Hematopoietic multipotent progenitor cell treated with erythropoietin and hydrocortisone succinate and interleukin-3 and kit ligand, for 6 days (in vitro differentiated cells): ENCODE measurements at regions not wholly inside any gene's neighbourhood (a gene's known extent, or its start where the extent isn't known, plus 50 kb on each side); places are given as distances from the start of the nearest gene placed in this dataset.

Source experiments
- DNase-seq: peaks from one replicate; pipeline ENCODE4 v3.0.0-alpha.2; 2015

GRCh38 chr15:62619526-62619925 lies 423.0 kb upstream of the TPM1 start:
- DNase-seq = no peak

- no peak for DNase-seq
Measured at GRCh38 chr15:62622775-62623174, 419.8 kb upstream of the TPM1 start.

- no peak for DNase-seq
Measured at GRCh38 chr15:62624547-62625378, 417.8 kb upstream of the TPM1 start.

GRCh38 chr15:62625429-62626033 lies 417.0 kb upstream of the TPM1 start:
- DNase-seq = no peak

- no peak for DNase-seq
Measured at GRCh38 chr15:62626903-62627302, 415.6 kb upstream of the TPM1 start.

- DNase-seq = no peak
Measured at GRCh38 chr15:62631076-62631724, 411.3 kb upstream of the TPM1 start.

GRCh38 chr15:62636823-62637573 lies 405.5 kb upstream of the TPM1 start:
- DNase-seq = no peak

- no peak for DNase-seq
Measured at GRCh38 chr15:62637574-62637897, 405.0 kb upstream of the TPM1 start.

GRCh38 chr15:62637950-62638619 lies 404.5 kb upstream of the TPM1 start:
- DNase-seq = no peak

- no peak for DNase-seq
Measured at GRCh38 chr15:62639432-62639831, 403.1 kb upstream of the TPM1 start.

- DNase-seq = no peak
Measured at GRCh38 chr15:62639906-62640605, 402.5 kb upstream of the TPM1 start.

- peak; percentile 25 for DNase-seq
Measured at GRCh38 chr15:62641825-62642224, 400.7 kb upstream of the TPM1 start.

GRCh38 chr15:62643572-62643971 lies 399.0 kb upstream of the TPM1 start:
- DNase-seq = no peak

GRCh38 chr15:62644216-62644888 lies 398.2 kb upstream of the TPM1 start:
- no peak for DNase-seq

- DNase-seq = no peak
Measured at GRCh38 chr15:62644889-62645742, 397.4 kb upstream of the TPM1 start.

GRCh38 chr15:62647202-62647842 lies 395.2 kb upstream of the TPM1 start:
- peak; percentile 88 for DNase-seq

GRCh38 chr15:62647843-62648505 lies 394.6 kb upstream of the TPM1 start:
- peak; percentile 28 for DNase-seq

- DNase-seq = peak; percentile 46
Measured at GRCh38 chr15:62648954-62649353, 393.6 kb upstream of the TPM1 start.

- peak; percentile 20 for DNase-seq
Measured at GRCh38 chr15:62649793-62650420, 392.6 kb upstream of the TPM1 start.
